GM19035 (cell line): ENCODE measurements at regions not wholly inside any gene's neighbourhood (a gene's known extent, or its start where the extent isn't known, plus 50 kb on each side); places are given as distances from the start of the nearest gene placed in this dataset.
"Not testable (repeated sequence)": the region's sequence is repeated elsewhere in the genome, so short reads cannot be mapped to it uniquely, and the experiment has no call there.

ENCODE experiments used
- ATAC-seq: cut with Tn5 transposase; IDR thresholded peaks from one replicate; pipeline ENCODE4 v1.9.1; 2021; ENCODE audit not compliant: unreplicated experiment

DNA sequence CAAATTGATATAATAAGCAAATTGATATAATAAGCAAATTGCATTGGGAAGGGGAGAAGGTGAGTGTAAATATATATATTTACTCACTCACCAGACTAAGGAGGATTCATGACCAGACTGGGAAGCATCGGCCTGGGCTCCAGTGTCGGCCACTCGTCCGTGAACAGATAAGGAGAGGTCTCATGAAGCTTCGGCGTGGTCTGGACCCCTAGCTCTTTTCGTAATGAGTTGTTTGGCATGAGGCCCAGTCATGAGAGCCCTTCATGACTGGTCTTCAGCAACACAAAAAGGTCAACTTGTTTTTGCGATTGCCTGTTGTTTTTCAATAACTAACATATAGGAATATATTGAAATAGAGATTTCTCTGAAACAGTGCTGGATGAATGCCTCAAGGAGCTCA is 222.9 kb upstream of the KCNK2 start:
- ATAC-seq, result no peak

DNA sequence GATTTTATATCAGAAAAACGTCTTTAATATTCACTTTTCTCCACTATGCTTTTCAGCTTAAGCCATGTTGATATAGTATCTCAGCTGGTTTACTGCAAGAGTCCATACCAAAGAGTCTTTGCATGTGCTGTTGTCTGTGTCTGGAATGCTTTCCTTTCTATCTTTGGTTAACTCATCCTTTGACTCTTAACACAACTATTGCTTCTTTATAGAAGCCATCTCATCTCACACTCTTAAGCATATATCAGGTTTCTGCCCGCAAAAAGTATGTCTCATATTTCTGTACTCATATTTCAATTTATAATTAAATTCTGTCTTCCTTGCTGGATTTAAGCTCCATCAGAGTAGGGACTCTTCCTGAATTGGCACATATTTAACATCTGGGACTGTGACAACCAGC is 220.9 kb upstream of the KCNK2 start:
- no peak for ATAC-seq

DNA sequence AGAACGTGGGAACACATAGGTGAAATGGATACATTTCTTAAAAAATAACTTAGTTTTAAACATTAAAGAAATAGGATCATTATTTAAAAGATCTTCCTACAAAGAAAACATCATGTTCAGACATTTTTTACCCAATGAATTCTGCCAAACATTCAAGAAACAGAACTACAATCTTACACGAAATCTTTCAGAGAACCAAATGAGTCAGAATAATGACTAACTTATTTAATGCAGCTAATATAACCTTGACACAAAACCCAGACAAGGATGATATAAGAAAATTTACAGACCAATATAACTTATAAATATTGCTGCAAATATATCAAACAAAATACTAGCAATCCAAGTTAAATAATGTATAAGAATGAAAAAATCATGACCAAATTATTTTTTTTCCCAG is 220.1 kb upstream of the KCNK2 start:
- no peak for ATAC-seq

DNA sequence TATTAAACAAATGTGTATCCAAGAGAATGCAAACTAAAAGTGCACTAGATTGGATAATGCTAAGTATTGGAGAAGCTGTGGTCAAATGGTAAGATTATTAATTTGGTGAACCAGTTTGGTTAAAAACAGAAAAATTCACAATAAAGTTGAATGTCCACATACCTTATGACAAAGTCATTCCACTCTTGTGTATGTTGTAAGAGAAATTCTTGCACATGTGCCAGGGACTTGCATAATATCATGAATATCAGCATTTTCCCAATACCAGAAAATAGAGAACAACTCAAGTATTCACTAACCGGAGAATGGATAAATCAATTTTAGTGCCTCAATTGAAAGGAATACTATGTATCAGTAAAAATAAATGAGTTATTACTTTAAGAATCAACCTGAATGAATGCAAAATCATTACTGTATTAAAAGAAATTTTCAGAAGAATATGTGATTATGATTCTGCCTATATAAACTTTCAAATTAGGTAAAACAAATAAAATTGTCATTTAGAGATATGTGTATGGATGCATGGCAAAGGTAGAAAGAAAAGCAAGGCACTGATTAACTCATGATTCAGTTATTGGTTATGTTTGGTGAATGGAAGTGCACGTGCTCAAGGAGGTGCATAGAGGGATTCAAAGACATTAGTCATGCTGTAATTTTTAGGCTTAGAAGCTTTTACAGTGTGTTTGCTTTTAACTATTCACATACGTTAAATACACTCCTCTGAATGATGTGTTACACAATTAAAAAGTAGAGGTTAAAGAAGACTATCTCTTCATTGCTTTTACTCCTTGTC is 217.4 kb upstream of the KCNK2 start:
- ATAC-seq, result no peak

DNA sequence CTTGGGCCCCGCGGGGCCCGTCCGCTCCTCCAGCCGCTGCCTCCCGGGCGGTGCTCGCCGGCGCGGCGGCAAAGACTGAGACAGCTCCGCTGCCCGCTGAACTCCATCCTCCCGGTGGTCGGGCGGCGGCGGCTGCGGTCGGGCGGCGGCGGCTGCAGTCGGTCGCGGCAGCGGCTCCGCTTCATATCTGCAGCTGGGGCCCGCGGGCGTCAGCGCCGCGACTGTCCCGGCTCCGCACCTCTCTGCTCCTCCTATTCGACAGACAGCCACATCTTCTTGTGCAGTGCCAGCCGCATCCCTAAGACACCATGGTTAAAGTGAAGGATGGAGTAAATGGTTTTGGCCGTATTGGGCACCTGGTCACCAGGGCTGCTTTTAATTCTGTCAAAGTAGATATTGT is 212.1 kb upstream of the KCNK2 start:
- ATAC-seq, result not testable (repeated sequence)

DNA sequence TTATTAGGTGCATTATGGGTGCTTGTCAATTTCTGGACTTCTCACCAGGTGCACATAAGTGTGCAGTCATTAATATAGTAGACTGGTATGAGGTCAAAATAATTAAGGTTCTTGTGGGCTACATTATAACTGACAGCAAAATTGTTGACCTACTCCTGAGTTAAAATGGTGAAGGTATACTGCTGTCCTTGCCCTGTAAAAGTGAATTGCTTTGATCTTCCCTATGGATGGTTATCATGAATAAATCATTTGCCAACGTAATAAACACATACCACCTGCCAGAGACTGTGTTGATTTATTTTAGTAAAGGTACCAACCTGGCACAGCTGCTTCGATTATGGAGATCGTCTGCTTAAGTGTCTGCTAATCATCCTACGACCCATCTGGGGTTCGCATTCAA is 201.6 kb upstream of the KCNK2 start:
- no peak for ATAC-seq

DNA sequence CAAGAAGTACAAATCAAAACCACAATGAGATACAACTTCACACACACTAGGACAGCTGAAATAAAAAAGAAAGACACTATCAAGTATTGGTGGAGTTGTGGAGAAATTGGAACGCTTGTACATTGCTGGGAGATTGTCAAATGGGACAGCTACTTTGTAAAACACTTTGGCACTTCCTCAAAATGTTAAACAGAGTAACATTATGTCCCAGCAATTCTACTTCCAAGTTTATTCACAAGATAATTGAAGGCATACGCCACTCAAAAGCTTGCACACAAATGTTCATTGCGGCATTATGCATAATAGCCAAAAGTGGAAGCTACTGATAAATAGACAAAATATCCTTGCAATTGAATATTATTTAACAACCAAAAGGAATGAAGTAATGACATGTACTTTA is 199.9 kb upstream of the KCNK2 start:
- ATAC-seq, result no peak

DNA sequence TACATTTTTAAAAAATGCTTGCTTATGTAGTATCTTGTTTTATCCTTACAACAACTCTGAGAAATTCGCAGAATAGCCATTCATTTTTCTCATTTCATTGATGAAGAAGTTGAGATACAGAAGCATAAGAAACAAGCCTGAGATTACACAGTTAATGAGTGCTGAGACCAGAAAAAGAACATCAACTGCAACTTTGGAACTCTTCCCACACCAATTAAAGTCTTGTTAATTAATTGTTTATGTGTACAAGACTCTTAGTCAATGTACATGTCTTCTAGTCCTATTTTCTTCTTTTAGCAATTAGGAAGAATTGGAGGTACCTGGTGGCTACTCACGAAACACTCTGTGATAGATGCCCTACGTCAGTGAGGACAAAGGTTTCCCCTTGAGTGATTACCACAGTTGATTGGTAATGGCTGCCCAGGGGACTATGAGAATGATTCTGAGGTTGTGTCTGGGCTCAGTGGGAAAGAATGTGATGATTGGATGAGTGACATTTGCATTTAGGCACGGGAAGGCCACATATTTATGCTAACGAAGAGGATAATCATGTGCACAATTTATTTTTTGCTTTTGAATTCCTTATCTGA is 187.4 kb upstream of the KCNK2 start:
- no peak for ATAC-seq

DNA sequence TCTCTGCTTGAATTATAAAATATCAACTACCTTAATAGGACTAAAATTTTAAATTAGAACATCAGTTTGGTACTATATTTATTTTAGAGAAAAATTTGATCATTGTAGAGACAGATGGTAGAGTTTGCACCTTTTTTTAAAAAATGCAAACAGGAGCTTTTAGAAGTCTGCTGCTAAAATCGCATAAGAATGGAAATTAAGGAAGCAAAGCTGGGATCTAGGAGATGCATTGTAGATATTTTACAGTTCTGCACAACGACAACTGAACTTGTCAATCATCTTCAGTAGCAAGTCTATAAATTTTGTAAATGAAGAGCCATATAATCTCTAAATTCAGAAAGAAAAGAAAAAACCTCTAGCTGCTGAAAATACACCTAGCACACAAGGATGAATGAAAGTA is 185.6 kb upstream of the KCNK2 start:
- no peak for ATAC-seq

DNA sequence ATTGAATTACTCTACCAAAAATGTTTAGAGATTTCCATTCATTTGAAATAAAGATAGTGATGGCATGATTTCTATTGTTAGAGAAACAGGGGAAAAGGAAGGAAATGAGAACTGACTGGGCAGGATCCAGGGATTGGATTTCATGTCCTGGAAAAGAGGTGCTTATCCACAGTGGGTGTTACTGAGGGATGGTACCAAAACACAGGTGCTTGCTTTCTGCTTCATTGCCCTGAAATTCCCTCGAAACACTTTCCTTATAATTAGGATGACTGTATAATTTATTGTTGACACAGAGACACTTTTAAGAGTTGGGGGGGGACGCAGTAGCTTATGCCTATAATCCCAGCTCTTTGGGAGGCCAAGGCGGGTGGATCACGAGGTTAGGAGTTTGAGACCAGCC is 185.0 kb upstream of the KCNK2 start:
- no peak for ATAC-seq

DNA sequence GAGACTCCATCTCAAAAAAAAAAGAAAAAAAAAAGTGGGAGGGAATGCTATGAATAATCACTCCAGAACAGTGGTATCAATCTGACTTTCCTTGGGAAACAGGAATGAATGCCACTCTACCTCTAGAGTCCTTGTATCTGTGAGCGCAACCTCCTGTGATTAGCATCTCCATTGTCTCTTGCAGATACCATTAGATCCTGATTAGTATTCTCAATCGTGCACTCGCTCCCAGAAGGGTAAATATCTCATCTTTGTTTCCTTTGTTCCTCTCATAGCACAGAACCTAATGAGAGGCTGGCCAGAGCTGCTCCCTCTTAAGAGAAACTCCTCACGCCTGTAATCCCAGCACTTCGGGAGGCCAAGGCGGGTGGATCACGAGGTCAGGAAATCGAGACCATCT is 184.4 kb upstream of the KCNK2 start:
- no peak for ATAC-seq

DNA sequence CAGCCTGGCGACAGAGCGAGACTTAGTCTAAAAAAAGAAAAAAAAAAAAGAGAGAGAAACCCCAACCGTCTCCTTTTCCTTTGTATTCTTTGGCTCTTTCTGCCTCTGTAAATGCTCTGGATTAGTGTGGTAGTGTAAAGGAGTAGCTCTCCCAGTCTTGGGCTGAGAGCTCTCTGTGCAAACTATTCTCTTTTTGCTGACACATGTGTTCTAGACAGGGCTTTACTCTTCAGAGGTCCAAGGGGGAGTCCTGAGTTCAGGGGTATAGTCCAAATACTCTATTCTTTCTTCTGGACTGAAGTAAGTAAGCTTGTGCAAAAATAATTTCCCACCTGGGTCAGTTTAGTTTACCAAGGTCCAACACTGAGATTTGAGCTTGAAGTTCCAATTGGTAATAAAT is 183.8 kb upstream of the KCNK2 start:
- ATAC-seq, result no peak

DNA sequence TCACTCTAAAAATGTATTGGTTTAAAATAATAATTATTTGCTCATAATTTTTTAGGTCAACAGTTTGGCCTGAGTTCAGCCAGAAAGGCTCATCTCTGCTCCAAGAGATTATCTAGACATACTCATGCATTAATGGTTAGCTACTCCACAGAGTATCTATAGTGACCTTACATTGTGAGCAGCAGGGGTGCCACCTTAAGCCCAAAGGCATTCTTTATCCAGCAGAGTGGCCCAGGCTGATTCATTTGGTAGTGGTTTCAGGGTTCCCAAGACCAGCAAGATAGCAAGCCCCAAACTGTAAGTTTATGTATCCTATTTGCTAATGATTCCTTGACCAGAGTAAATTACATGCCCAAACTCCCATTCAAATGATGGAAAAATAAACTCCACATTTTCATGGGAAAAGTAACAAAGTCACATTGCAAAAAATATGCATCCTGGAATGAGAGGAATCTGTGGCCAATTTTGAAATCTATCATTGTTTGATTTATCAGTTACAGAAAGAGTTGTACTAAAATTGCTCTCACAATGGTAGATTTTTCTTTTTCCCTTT is 182.6 kb upstream of the KCNK2 start:
- ATAC-seq, result no peak

DNA sequence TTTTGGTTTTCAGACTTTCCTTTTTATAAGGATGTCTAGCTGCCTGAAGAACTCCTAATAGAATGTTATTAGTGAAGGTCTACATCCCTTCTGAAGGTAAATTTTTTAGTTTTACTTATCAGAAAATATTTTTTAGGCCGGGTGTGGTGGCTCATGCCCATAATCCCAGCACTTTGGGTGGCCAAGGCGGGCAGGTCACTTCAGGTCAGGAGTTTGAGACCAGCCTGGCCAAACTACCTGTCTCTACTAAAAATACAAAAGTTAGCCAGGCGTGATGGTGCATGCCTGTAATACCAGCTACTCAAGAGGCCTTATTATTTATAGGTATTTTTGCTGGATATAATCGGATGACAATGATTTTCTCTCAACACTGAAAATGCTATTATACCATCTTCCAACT is 181.9 kb upstream of the KCNK2 start:
- no peak for ATAC-seq

DNA sequence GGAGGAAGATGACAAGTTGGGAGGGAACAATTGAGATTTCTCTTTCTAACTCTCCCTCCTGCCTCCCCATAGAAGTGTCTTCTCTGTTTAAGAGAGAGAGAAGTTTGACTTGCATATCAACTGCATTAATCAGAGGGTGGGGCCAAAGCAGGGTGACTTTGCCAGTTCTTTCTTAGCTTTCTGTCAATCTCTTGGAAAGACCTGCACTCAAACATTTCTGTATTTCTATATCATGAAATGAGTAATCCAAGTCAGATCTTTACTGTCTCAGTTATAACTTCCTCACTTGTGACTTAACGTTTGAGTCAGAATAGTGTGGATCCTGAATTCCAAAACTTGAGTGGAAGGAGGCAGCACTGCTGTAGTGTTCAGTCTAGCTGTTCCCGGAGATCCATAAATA is 180.8 kb upstream of the KCNK2 start:
- no peak for ATAC-seq

DNA sequence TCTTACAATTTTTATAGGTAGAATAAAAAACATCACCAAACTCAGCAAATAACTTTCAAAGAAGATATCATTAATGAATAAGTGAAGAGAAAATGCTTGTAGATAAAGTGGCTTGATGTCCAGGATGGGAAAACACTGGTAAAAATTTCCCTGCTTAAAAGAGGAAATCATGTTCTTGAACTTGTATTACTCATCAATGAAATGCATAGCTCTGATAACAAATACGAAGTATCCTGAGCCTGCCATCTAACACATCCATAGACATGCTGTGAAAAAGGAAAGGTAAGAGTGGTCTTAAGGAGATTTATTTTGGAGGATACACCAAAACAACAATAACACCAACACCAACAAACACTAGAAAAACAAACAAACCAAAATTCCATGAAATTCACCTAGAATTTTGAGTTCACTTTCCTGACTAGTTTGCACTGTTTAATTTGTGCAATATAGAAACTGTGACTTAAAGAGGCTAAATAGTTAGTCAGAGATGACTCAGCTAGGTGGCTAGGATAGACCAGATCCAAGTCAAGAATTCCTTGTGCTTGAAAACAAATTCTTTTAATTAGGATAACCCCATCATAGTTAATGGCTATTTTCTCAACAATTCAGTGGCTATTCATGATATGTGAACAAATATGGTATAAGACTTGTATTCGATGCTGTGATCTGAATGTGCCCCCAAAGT is 179.8 kb upstream of the KCNK2 start:
- ATAC-seq, result no peak

DNA sequence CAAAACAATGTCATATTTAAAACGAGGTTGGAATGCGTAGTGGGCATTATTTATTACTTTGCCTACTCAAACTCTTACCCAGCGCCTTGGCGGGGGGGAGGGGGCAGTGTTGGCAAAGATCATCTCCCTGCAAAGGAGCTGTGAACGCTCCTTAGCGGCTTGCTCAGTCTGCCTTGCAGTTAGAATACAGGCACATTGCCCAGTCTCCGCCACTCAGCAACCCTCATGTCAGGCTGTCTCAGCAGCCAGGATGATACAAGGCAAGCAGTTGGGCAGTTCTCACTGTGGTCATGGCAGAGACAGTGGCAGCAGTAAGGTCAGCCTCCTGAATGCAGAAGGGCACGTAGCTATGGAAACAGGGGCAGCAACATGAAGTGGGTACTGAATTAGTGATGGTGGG is 170.4 kb upstream of the KCNK2 start:
- ATAC-seq, result no peak

DNA sequence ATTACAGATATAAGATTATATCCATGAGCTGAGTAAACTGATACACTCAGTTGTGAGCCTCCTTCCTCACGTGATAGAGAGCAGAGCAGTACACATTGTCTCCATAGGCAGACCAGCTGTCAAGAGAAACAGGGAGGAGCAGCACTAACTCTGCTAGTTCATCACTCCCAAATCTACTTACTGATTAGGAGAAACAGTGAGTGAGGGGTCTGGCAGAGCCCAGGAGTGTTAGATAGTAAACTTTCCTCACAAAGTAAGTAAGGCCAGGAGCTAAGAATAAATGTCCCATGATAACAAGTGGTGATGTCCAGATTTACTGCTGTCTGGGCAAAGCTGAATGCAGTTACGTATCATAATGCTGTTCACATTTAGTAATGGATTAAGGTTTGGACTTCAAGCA is 168.6 kb upstream of the KCNK2 start:
- no peak for ATAC-seq

DNA sequence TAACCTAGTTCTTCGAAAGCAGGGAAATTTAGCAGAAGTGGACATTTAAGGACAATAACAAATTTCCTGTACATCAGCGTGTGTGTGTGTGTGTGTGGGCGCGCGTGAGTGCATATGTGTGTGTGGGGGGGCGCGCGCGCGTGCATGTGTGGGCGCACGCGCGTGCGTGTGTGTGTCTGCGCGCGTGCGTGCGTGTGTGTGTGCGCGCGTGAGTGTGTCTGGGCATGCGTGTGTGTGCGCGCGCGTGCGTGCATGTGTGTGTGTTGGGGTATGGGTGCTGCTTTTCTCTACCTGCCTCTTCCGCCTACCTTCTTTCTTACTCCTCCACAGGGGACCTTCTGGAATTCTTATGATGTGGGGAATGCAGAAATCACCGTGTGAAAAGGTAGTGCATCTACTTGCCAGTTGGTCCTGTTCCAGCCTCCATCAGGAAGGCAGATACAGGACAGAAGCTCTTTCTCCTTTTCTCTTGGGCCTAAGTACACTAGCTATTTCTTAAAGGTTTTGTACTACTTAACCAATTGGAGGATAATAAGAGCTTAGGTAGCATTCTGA is 165.4 kb upstream of the KCNK2 start:
- no peak for ATAC-seq

DNA sequence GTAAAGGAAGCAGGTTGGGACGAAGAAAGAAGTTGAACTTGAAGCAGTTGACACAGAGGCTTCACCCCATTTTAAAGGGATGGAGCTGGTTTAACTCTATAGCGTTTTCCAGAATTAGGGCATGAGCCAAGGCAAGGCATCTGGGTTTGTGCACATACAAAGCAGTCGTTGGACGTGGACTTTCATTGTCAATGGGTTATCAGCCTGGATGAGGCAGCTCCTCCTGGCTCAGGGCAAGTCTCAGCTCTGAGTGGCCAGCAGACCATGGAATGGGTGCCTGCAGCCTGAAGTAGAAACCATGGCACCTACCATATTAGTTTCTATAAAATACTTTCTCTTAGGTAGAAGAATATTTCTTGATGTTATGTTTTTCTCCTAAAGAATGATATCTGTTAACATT is 163.8 kb upstream of the KCNK2 start:
- no peak for ATAC-seq

DNA sequence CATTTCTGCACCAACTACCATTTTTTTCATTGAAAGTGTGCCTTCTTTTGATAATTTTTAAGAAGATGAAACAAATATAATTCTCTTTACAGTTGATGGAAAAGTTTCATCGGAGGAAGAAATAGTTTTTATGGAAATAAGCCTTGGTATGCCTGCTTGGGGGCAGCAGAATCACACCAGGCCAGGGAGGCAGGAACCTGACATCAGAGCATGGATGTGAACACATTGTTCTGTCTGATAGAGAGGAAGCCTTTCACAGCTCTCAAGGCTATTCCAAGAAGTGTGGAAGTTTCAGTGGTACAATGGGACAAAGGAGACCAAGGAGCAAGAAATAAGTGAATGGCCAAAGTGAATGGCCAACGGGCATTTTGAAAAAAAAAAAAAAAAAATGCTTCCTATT is 162.2 kb upstream of the KCNK2 start:
- ATAC-seq, result no peak
